Left ventricle myocardium superior (tissue), 1 donor: ENCODE measurements at regions not wholly inside any gene's neighbourhood (a gene's known extent, or its start where the extent isn't known, plus 50 kb on each side); places are given as distances from the start of the nearest gene placed in this dataset. TPM values are rescaled to one million over a fixed set of nuclear protein-coding genes. Genes with fewer than 3 reads are reported as not detected.

ENCODE experiments used
- ATAC-seq: fragments of 200-7000 bp; cut with Tn5 transposase; one replicate; pipeline ENCODE4 v1.9.1; 2020; ENCODE audit warnings: mild to moderate bottlenecking, moderate library complexity
- DNase-seq: peaks from one replicate; pipeline ENCODE4 v3.0.0-alpha.2; 2020
- intact Hi-C: fragments of 100-400 bp; cut with micrococcal nuclease; formaldehyde crosslinking; loops from one replicate; pipeline ENCODE4 v1.11.0; 2022
- microRNA-seq: library from miRNA; unstranded; fragments of <30 nt; microRNA quantifications from one replicate; pipeline ENCODE4 v1.2.0, GENCODE V29; 2020; ENCODE audit warnings: borderline number of aligned reads
- donor health status: DM: no; HTN: yes; CAD: no; lungs with severe emphysema.

- DNase-seq, result no peak
- intact Hi-C loops, result loop anchor here (5.0 kb wide), 1 partner anchor 1739 kb away; no protein-coding TSS in a partner anchor
- no peak for ATAC-seq
Observed at GRCh38 chr2:33678436-33678835, 79.3 kb upstream of the FAM98A start.

DNA sequence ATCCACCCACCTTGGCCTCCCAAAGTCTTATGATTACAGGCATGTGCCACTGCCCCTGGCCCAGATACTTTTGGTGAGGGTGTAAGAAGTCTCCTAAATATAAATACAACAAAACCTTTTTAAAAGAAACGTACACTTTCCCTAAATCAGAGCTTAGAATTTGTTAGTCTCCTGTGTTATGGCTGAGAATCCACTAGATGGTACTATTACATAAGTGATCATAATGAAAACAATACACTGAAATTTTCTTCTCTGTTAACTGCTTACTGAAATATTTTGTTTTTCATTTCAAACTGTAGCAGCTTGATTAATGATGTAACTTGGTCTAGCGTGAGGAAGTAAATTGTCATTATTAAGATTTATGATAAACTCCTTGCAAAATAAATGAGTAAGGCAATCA is 74.8 kb upstream of the FAM98A start:
- intact Hi-C loops, result no loop called here
- ATAC-seq (no peak), DNase-seq (no peak)

DNA sequence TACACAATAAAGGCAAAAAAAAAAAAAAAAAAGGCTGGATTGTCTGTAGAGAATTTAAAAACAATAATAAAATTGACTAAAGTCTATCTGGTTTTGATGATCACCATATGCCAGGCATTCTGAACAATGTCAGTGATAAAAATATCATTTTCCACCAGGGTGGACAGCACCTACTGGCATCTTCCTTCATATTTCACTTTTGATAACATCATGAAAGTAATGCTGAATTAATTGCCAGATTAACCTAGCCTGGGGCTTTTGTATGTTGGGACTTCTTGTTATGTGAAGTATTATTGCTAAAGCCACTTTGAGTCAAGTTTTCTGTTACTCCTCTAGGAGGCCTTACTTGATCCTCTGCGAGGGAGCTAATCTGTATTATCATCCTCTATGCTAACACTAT is 73.8 kb upstream of the FAM98A start:
- intact Hi-C loops, result no loop called here
- no peak for DNase-seq
- no peak for ATAC-seq

GRCh38 chr2:33672389-33672788 is 73.3 kb upstream of the FAM98A start:
- DNase-seq, result no peak
- ATAC-seq, result no peak
- intact Hi-C loops, result no loop called here

DNA sequence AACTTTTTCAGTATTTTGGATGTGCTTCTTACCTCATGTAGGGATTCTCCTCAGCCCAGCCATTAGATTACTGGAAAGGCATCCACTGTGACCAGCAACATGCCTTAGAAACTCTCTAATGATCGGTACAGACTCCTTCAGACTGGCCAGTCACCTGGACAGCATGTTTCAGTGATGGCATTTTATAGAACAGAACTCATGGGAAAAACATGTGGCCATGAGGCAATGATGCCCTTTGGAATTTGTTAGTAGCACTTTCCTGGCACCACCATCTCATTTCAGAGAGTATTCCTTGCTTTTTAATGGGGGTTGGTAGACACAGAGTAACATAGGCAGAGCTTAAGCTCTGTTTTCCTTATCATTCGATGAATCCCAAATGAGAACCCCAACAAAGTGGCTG is 72.1 kb upstream of the FAM98A start:
- ATAC-seq (no peak), DNase-seq (no peak)
- intact Hi-C loops, result no loop called here

DNA sequence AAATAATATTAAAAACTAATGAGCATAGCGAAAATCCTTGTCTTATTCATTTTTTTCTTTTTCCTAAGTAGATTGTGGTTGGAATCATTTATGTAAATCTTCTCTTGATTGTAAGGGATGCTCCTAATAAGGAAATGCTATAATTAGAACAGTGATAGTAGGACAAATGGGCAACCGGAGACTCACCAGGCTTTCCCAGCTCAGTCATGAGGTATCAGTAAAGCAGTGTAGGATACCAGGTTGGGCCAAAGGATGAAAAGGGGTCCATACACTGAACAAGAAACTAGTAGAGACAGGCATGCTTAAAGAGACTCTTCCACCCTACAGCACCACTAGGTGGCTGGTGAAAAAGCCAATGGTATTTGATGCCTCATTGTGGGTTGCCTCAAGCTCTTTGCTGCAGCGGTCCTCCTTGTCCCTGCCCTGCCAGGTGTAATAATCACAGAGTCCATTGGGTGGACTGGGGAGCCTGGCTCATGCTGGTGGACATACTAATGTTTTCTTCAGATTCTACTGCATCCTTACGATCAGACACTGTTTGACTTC is 71.4 kb upstream of the FAM98A start:
- ATAC-seq, result no peak
- no peak for DNase-seq
- intact Hi-C loops, result no loop called here

DNA sequence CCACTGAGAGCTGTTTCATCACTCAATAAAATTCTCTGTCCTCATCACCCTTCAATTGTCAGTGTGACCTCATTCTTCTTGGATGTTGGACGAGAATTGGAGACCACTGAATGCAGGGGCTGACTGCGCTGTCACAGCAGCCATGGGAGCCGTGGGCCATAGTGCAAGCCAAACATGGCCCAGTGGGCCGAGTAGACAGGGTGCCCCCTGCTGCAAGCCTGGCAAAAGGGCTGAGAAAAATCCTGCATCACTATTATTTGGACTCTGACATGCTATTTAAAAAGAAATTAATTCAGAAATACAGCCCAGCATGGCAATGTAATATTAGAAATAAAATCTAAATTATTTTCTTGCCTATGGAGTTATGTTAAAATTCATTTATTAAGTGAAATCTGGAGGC is 67.8 kb upstream of the FAM98A start:
- no peak for DNase-seq
- intact Hi-C loops, result no loop called here
- ATAC-seq, result no peak

- no peak for DNase-seq
- intact Hi-C loops, result no loop called here
- ATAC-seq, result no peak
Observed at GRCh38 chr2:33665039-33665438, 65.9 kb upstream of the FAM98A start.

GRCh38 chr2:33660416-33661123 is 61.5 kb upstream of the FAM98A start:
- DNase-seq (no peak), ATAC-seq (no peak)
- intact Hi-C loops, result no loop called here

- intact Hi-C loops, result no loop called here
- no peak for ATAC-seq
- DNase-seq, result no peak
Observed at GRCh38 chr2:33655626-33656320, 56.7 kb upstream of the FAM98A start.

DNA sequence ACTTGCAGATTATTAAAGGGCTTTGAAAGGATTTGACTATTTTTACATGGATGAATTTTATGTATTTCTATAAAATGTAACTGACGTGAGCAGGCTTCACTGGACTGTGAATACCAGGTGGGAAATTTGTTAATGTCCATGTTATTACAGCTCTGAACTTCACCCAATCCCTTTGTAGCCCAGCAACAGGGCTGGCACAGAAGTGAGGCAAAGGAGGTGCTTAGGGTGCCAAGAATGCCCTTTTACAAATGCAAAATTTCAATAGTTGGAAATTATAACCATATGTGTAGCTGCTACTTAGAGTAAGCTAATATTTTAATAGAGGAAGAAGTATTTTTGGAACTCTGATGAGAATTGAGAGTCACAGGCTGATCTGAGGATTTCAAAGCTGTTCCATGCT is 53.7 kb upstream of the FAM98A start:
- ATAC-seq, result no peak
- intact Hi-C loops, result no loop called here
- DNase-seq, result no peak

- intact Hi-C loops, result no loop called here
- no peak for ATAC-seq
Observed at GRCh38 chr2:33650171-33650570, 51.1 kb upstream of the FAM98A start.

More at GRCh38 chr2:33650171-33650570, 51.1 kb upstream of the FAM98A start:
- DNase-seq, result no peak

Small RNA genes in the stretch of these regions (microRNA-seq; reads per million reads assigned to microRNA genes)
- not detected for gene MIR548AD
